Colon (tissue), 2 donors: ENCODE measurements at regions not wholly inside any gene's neighbourhood (a gene's known extent, or its start where the extent isn't known, plus 50 kb on each side); places are given as distances from the start of the nearest gene placed in this dataset.
"Not testable (repeated sequence)": the region's sequence is repeated elsewhere in the genome, so short reads cannot be mapped to it uniquely, and the experiment has no call there.

ENCODE experiments used
- FAIRE-seq: peaks from 2 replicates; lab custom pipeline; 2012; peaks lifted over from hg19 to GRCh38; lab: Jason Lieb, UNC
- donor health status: control.
- donor health status: control.

DNA sequence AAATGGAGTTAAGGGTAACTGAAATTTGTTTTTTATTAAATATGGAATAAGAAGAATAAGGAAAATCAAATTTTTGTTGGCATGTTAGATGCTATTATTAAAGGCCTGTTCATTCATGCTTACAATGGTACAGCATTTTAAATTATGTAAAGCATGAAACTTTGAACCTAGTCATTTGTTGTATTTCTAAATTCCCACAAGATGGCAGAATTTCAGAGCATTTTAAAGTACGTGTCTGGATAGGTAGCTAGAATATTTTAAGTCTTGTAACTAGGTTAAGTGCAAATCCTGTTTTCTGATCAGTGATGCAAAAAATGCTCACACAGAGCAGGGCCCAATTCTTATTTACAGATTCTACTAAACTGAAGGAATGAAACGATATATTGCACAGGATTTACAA, 585.6 kb upstream of the MIS18BP1 start:
- no peak for FAIRE-seq

GRCh38 chr14:45819107-45819506, 566.1 kb upstream of the MIS18BP1 start:
- FAIRE-seq: no peak

DNA sequence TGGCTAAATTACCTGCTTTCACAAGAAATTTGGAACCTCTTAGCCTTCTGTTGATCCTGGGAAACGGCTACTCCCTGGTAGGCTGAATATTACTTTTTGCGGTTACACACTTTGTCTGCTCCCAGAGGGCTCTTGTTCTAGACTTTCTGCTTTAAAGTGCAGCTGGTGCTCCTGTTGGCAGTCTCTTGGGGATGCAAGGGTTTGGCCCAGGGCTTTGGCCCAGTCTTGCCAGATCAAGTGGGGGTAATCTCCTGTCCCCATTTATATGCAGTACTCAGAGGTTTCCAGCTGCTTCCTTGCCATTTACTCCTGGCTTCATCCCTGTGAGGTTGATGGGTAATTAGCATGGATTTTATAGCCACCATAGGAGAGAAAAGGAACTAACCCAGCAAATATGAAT, 558.2 kb upstream of the MIS18BP1 start:
- no peak for FAIRE-seq

DNA sequence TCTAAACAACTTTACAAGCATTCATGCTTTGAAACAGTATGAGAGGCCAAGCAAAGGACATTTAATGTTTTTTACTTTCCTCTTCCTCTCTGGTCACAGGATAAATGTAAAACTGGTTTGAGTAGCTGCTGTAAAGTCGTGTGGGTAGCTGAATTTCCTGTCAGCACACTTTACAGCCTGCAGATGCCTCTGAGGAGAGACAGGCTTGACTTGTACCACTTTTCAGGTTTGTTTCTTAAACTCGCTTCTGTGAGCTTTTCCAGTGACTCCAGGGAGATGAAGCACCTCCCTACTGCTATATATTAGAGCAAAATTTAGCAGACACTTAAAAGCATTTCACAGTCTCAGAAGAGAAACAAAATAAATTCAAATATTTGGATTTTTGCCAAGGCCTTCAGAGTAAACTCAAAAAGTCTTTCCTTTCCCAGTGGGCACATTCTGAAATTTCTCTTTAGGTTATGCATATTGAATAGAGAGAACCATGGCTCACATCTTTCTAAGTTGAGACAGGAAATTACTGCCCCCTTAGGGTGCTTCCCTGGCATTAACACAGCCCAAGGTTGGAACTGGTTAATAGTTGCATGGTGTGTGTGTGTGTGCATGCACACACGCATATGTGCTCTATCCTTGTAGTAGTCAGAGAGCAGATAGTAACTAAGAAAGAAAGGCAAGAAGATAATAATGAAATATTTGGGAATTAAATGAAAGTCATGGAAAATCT, 557.3 kb upstream of the MIS18BP1 start:
- FAIRE-seq: no peak

- FAIRE-seq: no peak
Observed at GRCh38 chr14:45807178-45807899, 554.3 kb upstream of the MIS18BP1 start.

DNA sequence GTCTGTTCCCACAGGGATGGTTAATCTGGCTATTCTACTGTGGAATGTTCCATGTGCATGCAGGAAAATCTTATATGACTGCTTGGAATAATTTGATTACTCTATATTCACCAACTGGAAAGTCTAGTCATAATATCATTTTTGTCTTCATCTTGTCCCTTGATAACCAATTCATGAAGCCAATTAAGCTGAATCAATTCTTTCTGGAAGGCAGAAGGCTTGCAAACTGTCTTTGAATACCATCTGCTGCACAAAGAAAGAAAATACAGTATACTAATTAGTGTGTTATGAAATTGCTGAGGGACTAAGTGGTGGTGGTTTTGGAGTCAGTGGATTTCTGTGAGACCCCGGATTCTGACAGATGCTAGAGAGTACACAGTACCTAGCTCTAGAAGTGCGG, 546.5 kb upstream of the MIS18BP1 start:
- no peak for FAIRE-seq

DNA sequence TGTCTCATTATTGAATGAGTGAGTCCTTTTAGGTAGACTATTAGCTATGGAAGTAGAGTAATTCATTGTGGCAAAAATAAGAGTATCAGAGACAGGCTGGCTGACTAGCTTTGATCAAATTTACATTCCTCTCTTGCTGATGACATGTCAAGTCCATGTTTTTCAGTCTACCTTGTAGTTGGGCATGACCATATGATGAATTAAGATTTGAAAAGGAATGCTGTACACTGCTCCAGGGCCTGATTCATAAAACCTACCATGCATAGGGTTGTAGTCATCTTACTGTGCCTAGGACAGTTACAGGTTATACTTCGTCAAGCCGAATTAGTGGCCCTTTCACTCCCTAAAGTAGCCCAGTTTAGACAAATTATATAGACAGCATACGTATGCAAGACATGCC, 545.7 kb upstream of the MIS18BP1 start:
- FAIRE-seq: no peak

DNA sequence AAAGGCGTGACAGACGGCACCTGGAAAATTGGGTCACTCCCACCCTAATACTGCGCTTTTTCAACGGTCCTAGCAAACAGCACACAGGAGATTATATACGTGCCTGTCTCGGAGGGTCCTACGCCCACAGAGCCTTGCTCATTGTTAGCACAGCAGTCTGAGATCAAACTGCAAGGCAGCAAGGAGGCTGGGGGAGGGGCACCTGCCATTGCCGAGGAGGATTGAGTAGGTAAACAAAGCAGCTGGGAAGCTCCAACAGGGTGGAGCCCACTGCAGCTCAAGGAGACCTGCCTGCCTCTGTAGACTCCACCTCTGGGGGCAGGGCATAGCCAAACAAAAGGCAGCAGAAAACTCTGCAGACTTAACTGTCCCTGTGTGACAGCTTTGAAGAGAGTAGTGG, 543.0 kb upstream of the MIS18BP1 start:
- not testable (repeated sequence) for FAIRE-seq

- FAIRE-seq: no peak
Observed at GRCh38 chr14:45793081-45793480, 540.1 kb upstream of the MIS18BP1 start.

- no peak for FAIRE-seq
Observed at GRCh38 chr14:45790293-45790692, 537.3 kb upstream of the MIS18BP1 start.

- FAIRE-seq: no peak
Observed at GRCh38 chr14:45787167-45787566, 534.2 kb upstream of the MIS18BP1 start.

- no peak for FAIRE-seq
Observed at GRCh38 chr14:45786266-45786665, 533.3 kb upstream of the MIS18BP1 start.

DNA sequence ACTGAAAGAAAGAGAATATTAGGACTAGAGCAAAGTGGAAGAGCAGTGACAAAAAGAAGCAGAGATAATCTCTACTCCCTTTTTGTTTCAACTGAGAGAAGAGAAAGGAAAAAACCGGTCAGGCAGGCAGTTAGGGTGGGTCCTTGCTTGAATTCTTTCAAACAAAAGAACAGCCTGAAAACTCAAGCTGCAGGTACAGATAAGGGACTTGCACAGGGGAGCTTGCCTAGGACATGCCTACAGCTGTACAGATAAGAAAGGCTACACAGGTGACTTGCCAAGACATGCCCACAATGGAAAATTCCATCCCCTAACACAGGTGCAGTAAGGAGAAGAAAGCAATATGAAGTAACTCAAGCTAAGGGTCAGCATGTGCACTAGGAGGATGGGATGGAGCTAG, 532.2 kb upstream of the MIS18BP1 start:
- no peak for FAIRE-seq

GRCh38 chr14:45766247-45766646, 513.2 kb upstream of the MIS18BP1 start:
- FAIRE-seq: no peak

DNA sequence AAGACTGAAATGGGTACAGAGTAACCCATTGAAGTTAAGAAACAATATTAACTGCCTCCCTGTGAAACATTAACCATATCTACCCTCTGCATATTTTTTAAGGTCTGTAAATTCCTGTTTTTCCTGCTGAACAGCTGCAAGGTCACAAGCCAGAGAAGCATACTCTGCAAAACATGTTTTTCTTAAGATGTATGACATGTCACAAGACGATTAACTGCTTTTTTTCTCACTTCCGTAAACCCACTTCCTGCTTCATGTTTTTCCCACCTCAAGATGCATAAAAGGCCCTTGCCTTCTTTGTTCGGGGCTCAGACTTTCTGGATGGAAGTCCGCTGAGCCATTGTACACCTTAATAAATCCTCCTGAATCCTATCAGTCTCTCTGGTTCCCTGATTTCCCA, 504.7 kb upstream of the MIS18BP1 start:
- no peak for FAIRE-seq

GRCh38 chr14:45756412-45756811, 503.4 kb upstream of the MIS18BP1 start:
- not testable (repeated sequence) for FAIRE-seq

GRCh38 chr14:45743884-45744283, 490.9 kb upstream of the MIS18BP1 start:
- FAIRE-seq: no peak

- FAIRE-seq: no peak
Observed at GRCh38 chr14:45742187-45742586, 489.2 kb upstream of the MIS18BP1 start.

DNA sequence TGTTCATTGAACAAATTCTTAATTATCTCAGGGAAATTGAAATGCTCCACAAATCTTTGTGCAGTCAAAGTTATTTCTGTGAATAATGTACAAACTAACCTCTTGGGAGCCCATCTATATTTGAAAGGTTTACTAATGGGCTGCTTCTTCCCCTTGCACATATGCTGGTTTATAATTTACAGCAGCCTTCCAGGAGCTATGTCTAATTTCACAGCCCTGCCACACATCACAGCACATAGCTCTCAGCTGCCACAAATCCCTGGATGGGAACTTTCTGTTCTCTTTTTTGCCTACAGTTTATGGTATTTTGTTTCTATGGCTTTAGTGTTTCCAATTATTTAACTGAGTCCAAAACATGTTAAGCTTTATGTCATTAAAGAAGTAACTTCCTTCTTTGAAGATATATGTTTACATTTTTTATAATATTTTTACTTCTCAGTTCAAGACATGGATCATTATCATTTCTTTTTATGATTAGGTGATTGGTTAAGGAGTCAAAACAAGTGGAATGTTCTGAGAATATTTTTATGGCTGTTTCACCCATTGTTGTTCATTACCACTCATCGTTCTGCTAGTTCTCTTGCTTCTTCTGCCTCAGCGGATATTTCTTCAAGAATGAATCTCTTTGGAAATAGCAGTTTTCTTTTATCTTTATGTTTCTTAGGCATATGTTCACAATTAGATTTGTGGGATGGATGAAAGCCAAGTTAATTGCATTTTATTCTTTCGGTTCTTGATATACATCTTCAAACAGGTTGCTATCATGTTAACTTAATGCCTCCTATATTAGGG, 475.6 kb upstream of the MIS18BP1 start:
- FAIRE-seq: no peak

- FAIRE-seq: no peak
Observed at GRCh38 chr14:45727133-45727532, 474.1 kb upstream of the MIS18BP1 start.

DNA sequence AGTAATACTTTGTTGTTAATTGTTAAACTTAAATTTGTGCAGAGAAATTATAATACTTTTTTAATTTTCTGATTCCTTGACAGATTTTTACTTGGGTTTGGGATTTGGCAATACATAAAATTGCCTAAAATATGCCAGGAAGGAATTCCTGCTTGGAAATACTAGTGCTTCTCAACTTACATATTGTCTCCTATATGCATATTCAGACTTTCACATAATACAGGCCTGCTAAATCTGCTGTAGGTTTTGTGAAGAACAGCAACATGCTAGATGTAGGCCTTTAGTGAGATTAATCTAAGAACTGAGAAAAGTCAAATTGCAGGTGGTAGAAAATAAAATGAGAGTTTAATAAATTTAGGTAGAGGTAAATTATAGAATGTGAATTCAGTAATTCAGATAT, 468.5 kb upstream of the MIS18BP1 start:
- FAIRE-seq: no peak

DNA sequence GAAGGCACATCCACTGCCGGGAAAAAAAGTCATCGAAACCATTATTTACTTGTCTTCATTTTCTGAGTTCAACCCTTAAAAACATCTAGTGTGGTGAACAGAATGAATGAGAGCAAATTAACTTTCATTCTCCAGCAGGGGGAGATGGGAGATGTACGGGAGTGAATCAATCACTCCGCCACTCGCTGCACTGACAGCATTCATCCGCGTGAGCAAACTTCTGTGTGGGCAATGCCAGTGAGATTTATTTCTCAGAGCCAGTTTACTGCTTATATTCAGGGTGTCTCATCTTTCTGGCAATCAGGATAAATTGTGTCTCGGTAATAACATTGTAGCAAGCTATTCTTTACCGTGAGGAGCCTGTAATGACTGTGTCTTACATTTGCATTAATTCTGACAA, 463.6 kb upstream of the MIS18BP1 start:
- no peak for FAIRE-seq

DNA sequence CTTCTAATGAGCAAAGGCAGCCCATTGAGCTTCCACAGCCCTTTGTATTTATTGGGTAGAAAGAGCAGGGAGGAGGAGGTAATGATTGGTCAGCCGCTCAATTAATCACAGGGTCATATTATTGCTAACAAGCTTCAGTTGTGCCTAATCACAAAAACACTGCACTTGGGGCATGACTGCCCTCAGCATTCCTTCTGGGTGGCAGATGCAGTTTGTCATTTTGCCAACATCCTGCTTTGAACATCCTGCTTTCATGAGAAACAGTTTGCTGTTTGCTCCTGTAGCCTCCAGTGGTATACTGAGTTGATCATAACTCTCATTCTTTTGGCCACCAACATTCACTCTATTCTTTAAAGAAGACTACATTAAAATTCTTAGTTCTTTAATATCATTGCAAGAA, 462.9 kb upstream of the MIS18BP1 start:
- no peak for FAIRE-seq
